ENCODE measurements at regions not wholly inside any gene's neighbourhood (a gene's known extent, or its start where the extent isn't known, plus 50 kb on each side); places are given as distances from the start of the nearest gene placed in this dataset.

DNA sequence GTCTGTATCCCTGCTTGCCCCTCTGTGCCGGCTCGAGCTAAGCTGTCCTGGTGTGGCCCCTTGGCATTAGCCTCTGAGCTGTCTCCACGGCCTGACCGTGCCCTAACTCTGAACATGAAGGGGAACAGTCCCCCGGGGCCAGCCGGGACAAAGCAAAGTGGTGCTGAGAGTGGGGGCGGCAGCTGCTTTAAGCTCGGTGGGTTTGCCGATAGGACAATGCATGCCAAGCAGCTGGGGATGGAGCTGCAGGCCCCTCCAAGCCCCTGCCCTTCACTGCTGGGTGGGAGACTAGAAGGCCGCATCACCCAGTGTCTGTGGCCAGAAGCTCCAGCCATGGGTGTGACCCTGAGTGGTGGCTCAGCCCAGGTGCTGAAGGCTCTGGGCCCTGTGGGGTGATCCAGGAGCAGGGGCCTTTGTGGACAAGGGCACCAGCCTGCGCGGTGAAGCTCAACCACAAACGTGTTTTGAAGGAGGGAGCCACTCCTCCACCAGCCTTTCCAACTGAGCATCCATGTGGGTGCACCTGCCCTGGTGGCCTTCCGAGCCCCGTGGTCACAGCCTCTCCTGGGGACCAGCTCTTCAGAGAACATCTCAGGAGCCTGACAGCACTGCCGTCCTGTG lies 242.5 kb downstream of the ERMARD start:
- TF ChIP-seq, protein P1, sequence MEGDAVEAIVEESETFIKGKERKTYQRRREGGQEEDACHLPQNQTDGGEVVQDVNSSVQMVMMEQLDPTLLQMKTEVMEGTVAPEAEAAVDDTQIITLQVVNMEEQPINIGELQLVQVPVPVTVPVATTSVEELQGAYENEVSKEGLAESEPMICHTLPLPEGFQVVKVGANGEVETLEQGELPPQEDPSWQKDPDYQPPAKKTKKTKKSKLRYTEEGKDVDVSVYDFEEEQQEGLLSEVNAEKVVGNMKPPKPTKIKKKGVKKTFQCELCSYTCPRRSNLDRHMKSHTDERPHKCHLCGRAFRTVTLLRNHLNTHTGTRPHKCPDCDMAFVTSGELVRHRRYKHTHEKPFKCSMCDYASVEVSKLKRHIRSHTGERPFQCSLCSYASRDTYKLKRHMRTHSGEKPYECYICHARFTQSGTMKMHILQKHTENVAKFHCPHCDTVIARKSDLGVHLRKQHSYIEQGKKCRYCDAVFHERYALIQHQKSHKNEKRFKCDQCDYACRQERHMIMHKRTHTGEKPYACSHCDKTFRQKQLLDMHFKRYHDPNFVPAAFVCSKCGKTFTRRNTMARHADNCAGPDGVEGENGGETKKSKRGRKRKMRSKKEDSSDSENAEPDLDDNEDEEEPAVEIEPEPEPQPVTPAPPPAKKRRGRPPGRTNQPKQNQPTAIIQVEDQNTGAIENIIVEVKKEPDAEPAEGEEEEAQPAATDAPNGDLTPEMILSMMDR (IDR thresholded peaks at IDR 0.05; ENCODE audit: borderline replicate concordance, extremely low read depth, low read length, poor library complexity, severe bottlenecking) = no peak
- no peak for TF ChIP-seq EZH2 (IDR thresholded peaks at IDR 0.05; ENCODE audit: borderline replicate concordance, low read depth, low read length, severe bottlenecking)

All from DND-41 (cell line).